ENCODE measurements at regions not wholly inside any gene's neighbourhood (a gene's known extent, or its start where the extent isn't known, plus 50 kb on each side); places are given as distances from the start of the nearest gene placed in this dataset.

DNA sequence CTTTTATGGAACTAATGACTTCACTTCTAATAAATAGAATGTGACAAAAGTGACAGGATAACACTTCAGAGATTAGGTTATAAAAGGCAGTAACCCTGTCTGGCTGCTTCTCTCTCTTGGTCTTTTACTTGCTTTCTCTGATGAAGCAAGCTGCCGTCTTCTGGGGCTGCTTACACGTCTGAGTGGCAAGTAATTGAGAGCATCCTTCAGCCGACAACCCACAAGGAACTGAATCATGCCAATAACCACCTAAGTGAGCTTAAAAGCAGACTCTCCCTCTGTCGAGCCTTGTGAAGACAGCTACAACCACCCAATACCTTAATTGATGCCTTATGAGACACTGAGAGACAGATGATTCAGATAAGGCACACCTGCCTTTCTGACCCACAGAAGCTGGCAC lies 1091.2 kb downstream of the SLITRK1 start:
- no peaks in the 10 kb centered on the region for H3K36me3 ChIP-seq (ENCODE audit: insufficient read depth)
- no peaks in the 10 kb centered on the region for H3K4me1 ChIP-seq (ENCODE audit: low read depth, poor library complexity, severe bottlenecking)
- no peak overlapping the region for H3K4me2 ChIP-seq
- TF ChIP-seq CTCF (conservative IDR thresholded peaks at IDR 0.05; ENCODE audit: low read depth, low read length): no peak
- no peak overlapping the region for H3K4me3 ChIP-seq (IDR thresholded peaks at IDR 0.05; ENCODE audit: insufficient read depth, low read depth, low read length)
- no peak overlapping the region for H3K9ac ChIP-seq
- no peaks in the 10 kb centered on the region for H3K27me3 ChIP-seq (ENCODE audit: insufficient read depth, low read depth)
- no peaks in the 10 kb centered on the region for H4K20me1 ChIP-seq (ENCODE audit: insufficient read depth)
- no peak overlapping the region for H3K27ac ChIP-seq
- H3K79me2 ChIP-seq (ENCODE audit: insufficient read depth, low read depth): no peaks in the 10 kb centered on the region
- H2AFZ ChIP-seq (ENCODE audit: low read depth): no peak overlapping the region

DNA sequence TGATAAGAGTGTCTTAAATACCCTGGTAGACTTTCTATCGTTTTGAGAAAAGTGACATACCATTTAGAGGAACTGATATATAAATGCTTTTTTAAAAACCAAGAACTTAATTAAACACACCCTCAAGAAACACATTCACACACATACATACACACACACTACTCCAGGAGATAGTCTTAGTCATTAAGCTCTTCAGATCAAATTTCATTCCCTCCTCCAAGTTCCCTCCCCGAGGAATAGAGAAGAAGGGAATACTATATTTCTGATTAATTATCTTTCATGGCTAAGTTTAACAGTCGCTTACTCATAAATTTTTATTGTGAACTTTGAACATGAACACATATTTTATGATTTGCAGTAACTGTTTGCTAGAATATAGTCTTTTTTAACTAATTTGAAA lies 1109.5 kb downstream of the SLITRK1 start:
- no peak overlapping the region for H3K9ac ChIP-seq
- TF ChIP-seq CTCF (conservative IDR thresholded peaks at IDR 0.05; ENCODE audit: low read depth, low read length): no peak

GRCh38 chr13:82766732-82767321 lies 1115.4 kb downstream of the SLITRK1 start:
- no peak overlapping the region for H3K27ac ChIP-seq
- H3K4me3 ChIP-seq (IDR thresholded peaks at IDR 0.05; ENCODE audit: insufficient read depth, low read depth, low read length): no peak overlapping the region
- no peak for TF ChIP-seq CTCF (conservative IDR thresholded peaks at IDR 0.05; ENCODE audit: low read depth, low read length)
- H4K20me1 ChIP-seq (ENCODE audit: insufficient read depth): no peaks in the 10 kb centered on the region
- H2AFZ ChIP-seq (ENCODE audit: low read depth): no peak overlapping the region
- H3K79me2 ChIP-seq (ENCODE audit: insufficient read depth, low read depth): no peaks in the 10 kb centered on the region
- H3K27me3 ChIP-seq (ENCODE audit: insufficient read depth, low read depth): no peaks in the 10 kb centered on the region
- no peak overlapping the region for H3K4me2 ChIP-seq
- no peak overlapping the region for H3K9ac ChIP-seq
- no peaks in the 10 kb centered on the region for H3K4me1 ChIP-seq (ENCODE audit: low read depth, poor library complexity, severe bottlenecking)
- no peaks in the 10 kb centered on the region for H3K36me3 ChIP-seq (ENCODE audit: insufficient read depth)

More for the DNA sequence above, 1109.5 kb downstream of the SLITRK1 start:
- no peaks in the 10 kb centered on the region for H3K27me3 ChIP-seq (ENCODE audit: insufficient read depth, low read depth)
- no peak overlapping the region for H3K4me3 ChIP-seq (IDR thresholded peaks at IDR 0.05; ENCODE audit: insufficient read depth, low read depth, low read length)
- no peak overlapping the region for H3K4me2 ChIP-seq
- H3K36me3 ChIP-seq (ENCODE audit: insufficient read depth): no peaks in the 10 kb centered on the region
- H3K79me2 ChIP-seq (ENCODE audit: insufficient read depth, low read depth): no peaks in the 10 kb centered on the region
- no peaks in the 10 kb centered on the region for H4K20me1 ChIP-seq (ENCODE audit: insufficient read depth)
- H3K27ac ChIP-seq: no peak overlapping the region
- no peaks in the 10 kb centered on the region for H3K4me1 ChIP-seq (ENCODE audit: low read depth, poor library complexity, severe bottlenecking)
- no peak overlapping the region for H2AFZ ChIP-seq (ENCODE audit: low read depth)

DNA sequence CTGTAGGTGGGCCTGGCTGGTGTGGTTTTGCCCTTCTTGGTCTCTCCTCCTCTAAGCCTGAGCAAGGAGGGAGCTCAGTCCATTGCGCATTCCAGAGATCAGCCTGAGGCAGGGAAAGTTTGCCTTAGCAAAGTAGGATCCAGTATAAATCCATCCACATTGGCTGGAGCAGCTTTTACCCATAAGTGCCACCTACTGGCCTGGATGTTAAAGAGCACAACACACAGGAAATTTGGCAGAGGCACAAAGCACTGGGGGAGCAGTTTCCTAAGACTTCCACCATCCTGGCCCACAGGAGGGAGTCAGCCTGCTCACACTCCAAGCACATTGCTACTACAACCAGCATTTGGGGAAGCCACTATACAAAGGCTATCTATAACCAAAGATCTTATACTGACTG lies 1124.2 kb downstream of the SLITRK1 start:
- Histone ChIP-seq H3K27me3 (ENCODE audit: insufficient read depth, low read depth) (no peaks in the 10 kb centered on the region), H3K36me3 (ENCODE audit: insufficient read depth) (no peaks in the 10 kb centered on the region), H3K79me2 (ENCODE audit: insufficient read depth, low read depth) (no peaks in the 10 kb centered on the region), H4K20me1 (ENCODE audit: insufficient read depth) (no peaks in the 10 kb centered on the region), H3K4me2 (no peak overlapping the region), H3K4me1 (ENCODE audit: low read depth, poor library complexity, severe bottlenecking) (no peaks in the 10 kb centered on the region), H3K4me3 (IDR thresholded peaks at IDR 0.05; ENCODE audit: insufficient read depth, low read depth, low read length) (no peak overlapping the region), H3K27ac (no peak overlapping the region), H2AFZ (ENCODE audit: low read depth) (no peak overlapping the region), H3K9ac (no peak overlapping the region)
- TF ChIP-seq CTCF (conservative IDR thresholded peaks at IDR 0.05; ENCODE audit: low read depth, low read length): peak; percentile 41; the same call in 1 of the 2 replicates

Data from KMS-11 (cell line).